GM23338 (cell line): ENCODE measurements at regions not wholly inside any gene's neighbourhood (a gene's known extent, or its start where the extent isn't known, plus 50 kb on each side); places are given as distances from the start of the nearest gene placed in this dataset.

Experiments used
- ATAC-seq: fragments of 200-7000 bp; cut with Tn5 transposase; 3 replicates; pipeline ENCODE4 v1.9.1; 2020
- DNase-seq: peaks from one replicate; pipeline ENCODE4 v3.0.0-alpha.2; 2015; ENCODE audit warnings: low spot score
- H2AFZ ChIP-seq: fragments of 200-600 bp; sonication (generic); 2 replicates; pipeline ENCODE4 v1.8.0; 2016; ENCODE audit warnings: antibody characterized with exemption, mild to moderate bottlenecking, moderate library complexity
- H3F3A ChIP-seq: fragments of 200-600 bp; sonication (generic); replicated peaks from 2 replicates; pipeline ENCODE4 v1.8.0; 2017; ENCODE audit warnings: antibody characterized with exemption, mixed run types, low read depth
- H3K27ac ChIP-seq: fragments of 200-600 bp; sonication (generic); 2 replicates; pipeline ENCODE4 v1.6.1; 2016; ENCODE audit warnings: low read depth
- H3K27me3 ChIP-seq: fragments of 200-600 bp; sonication (generic); 2 replicates; pipeline ENCODE4 v1.8.0; 2016; ENCODE audit warnings: mild to moderate bottlenecking, mixed run types, moderate library complexity; ENCODE audit not compliant: insufficient read depth
- H3K36me3 ChIP-seq: fragments of 200-600 bp; sonication (generic); 2 replicates; pipeline ENCODE4 v1.8.0; 2016; ENCODE audit warnings: mild to moderate bottlenecking; ENCODE audit not compliant: insufficient read depth
- H3K4me1 ChIP-seq: fragments of 200-600 bp; sonication (generic); 2 replicates; pipeline ENCODE4 v1.8.0; 2016; ENCODE audit warnings: mild to moderate bottlenecking, moderate library complexity; ENCODE audit not compliant: insufficient read depth
- H3K4me2 ChIP-seq: fragments of 200-600 bp; sonication (generic); 2 replicates; pipeline ENCODE4 v1.7.1; 2017; ENCODE audit warnings: mixed run types
- H3K4me3 ChIP-seq: fragments of 200-600 bp; sonication (generic); 2 replicates; pipeline ENCODE4 v1.6.1; 2016; ENCODE audit warnings: mixed run types
- H3K79me2 ChIP-seq: fragments of 200-600 bp; sonication (generic); replicated peaks from 2 replicates; pipeline ENCODE4 v1.8.0; 2017; ENCODE audit warnings: mild to moderate bottlenecking; ENCODE audit not compliant: insufficient read depth
- H3K9me2 ChIP-seq: fragments of 200-600 bp; sonication (generic); 2 replicates; pipeline ENCODE4 v1.8.0; 2017; ENCODE audit not compliant: insufficient read depth
- H4K20me1 ChIP-seq: fragments of 200-600 bp; sonication (generic); replicated peaks from 2 replicates; pipeline ENCODE4 v1.8.0; 2017; ENCODE audit warnings: mild to moderate bottlenecking; ENCODE audit not compliant: insufficient read depth
- H3K27ac Mint-ChIP-seq: 2 replicates; pipeline ENCODE4 v1.8.0; 2020; ENCODE audit warnings: inconsistent platforms, mild to moderate bottlenecking, moderate library complexity, mixed read lengths
- H3K27me3 Mint-ChIP-seq: 3 replicates; pipeline ENCODE4 v1.8.0; 2022; ENCODE audit warnings: low read depth, mild to moderate bottlenecking, moderate library complexity, mixed read lengths, inconsistent platforms; ENCODE audit not compliant: insufficient read depth, poor library complexity
- H3K36me3 Mint-ChIP-seq: 3 replicates; pipeline ENCODE4 v1.8.0; 2021; ENCODE audit warnings: low read depth, mild to moderate bottlenecking, inconsistent platforms, moderate library complexity, mixed read lengths
- H3K4me1 Mint-ChIP-seq: 3 replicates; pipeline ENCODE4 v1.8.0; 2020; ENCODE audit warnings: mild to moderate bottlenecking, inconsistent platforms, mixed read lengths
- H3K4me3 Mint-ChIP-seq: 3 replicates; pipeline ENCODE4 v1.8.0; 2021; ENCODE audit warnings: moderate library complexity, mild to moderate bottlenecking, inconsistent platforms, mixed read lengths
- H3K9me3 Mint-ChIP-seq: 3 replicates; pipeline ENCODE4 v1.8.0; 2020; ENCODE audit warnings: moderate library complexity, mild to moderate bottlenecking, inconsistent platforms, mixed read lengths
- CREB1 ChIP-seq: fragments of 250-450 bp; sonication (Bioruptor Pico); IDR thresholded peaks from 2 replicates; pipeline ENCODE4 v1.5.0; 2020; ENCODE audit warnings: low read depth, mild to moderate bottlenecking, moderate library complexity
- EZH2 ChIP-seq: fragments of 200-600 bp; sonication (generic); IDR thresholded peaks from one replicate; pipeline ENCODE4 v1.8.0; 2017; ENCODE audit warnings: antibody characterized with exemption, mild to moderate bottlenecking, low read depth; ENCODE audit not compliant: unreplicated experiment
- EZH2phosphoT487 ChIP-seq: fragments of 200-600 bp; sonication (generic); IDR thresholded peaks from one replicate; pipeline ENCODE4 v1.8.1; 2018; ENCODE audit warnings: antibody characterized with exemption; ENCODE audit not compliant: unreplicated experiment
- JUNB ChIP-seq: IDR thresholded peaks from one replicate; pipeline ENCODE4 v1.6.1; 2016; ENCODE audit warnings: antibody characterized with exemption; ENCODE audit not compliant: unreplicated experiment
- NANOG ChIP-seq: IDR thresholded peaks from 2 replicates; pipeline ENCODE4 v1.6.1; 2016; ENCODE audit warnings: antibody characterized with exemption, borderline replicate concordance
- POLR2AphosphoS5 ChIP-seq: IDR thresholded peaks from 2 replicates; pipeline ENCODE4 v1.6.1; 2016; ENCODE audit warnings: antibody characterized with exemption, low read depth
- REST ChIP-seq: IDR thresholded peaks from one replicate; pipeline ENCODE4 v1.6.1; 2018; ENCODE audit warnings: antibody characterized with exemption; ENCODE audit not compliant: unreplicated experiment
- STAT1 ChIP-seq: IDR thresholded peaks from one replicate; pipeline ENCODE4 v1.6.1; 2016; ENCODE audit warnings: antibody characterized with exemption; ENCODE audit not compliant: unreplicated experiment
- ZNF114 ChIP-seq: fragments of 250-450 bp; sonication (Bioruptor Pico); IDR thresholded peaks from 2 replicates; pipeline ENCODE4 v1.5.0; 2020; ENCODE audit warnings: mild to moderate bottlenecking, moderate library complexity
- ZNF331 ChIP-seq: fragments of 250-450 bp; sonication (Bioruptor Pico); IDR thresholded peaks from 2 replicates; pipeline ENCODE4 v1.5.0; 2020; ENCODE audit warnings: low read depth, mild to moderate bottlenecking, moderate library complexity
- TF ChIP-seq, protein P1 (sequence below): IDR thresholded peaks from 2 replicates; pipeline ENCODE4 v1.6.1; 2016; ENCODE audit warnings: antibody characterized with exemption
- TF ChIP-seq, protein P2 (sequence below): fragments of 250-450 bp; sonication (Bioruptor Pico); IDR thresholded peaks from 2 replicates; pipeline ENCODE4 v1.5.0; 2020; ENCODE audit warnings: mild to moderate bottlenecking, moderate library complexity

GRCh38 chr4:123976285-123976684 lies 579.7 kb downstream of the SPRY1 start:
- H3K4me3 ChIP-seq = no peak overlapping the region
- Mint-ChIP-seq H3K9me3 (peaks cover 59% of the 10 kb centered on the region), H3K4me1 (peaks cover 33% of the 10 kb centered on the region), H3K4me3 (peak overlapping the region; percentile 5; the same call in 1 of the 3 replicates), H3K27me3 (peaks cover 4% of the 10 kb centered on the region), H3K36me3 (peaks cover 60% of the 10 kb centered on the region), H3K27ac (peak overlapping the region; percentile 93)
- no peaks in the 10 kb centered on the region for H3K27me3 ChIP-seq
- peaks cover 27% of the 10 kb centered on the region for H3K36me3 ChIP-seq
- H3K4me1 ChIP-seq = peaks cover 38% of the 10 kb centered on the region
- no peak overlapping the region for H2AFZ ChIP-seq
- H3K79me2 ChIP-seq = no peaks in the 10 kb centered on the region
- no peaks in the 10 kb centered on the region for H3K9me2 ChIP-seq
- TF ChIP-seq ZNF114 (CRISPR knock-in tag) = no peak
- TF ChIP-seq ZNF331 (CRISPR knock-in tag) = no peak
- no peak for TF ChIP-seq EZH2phosphoT487
- no peak for TF ChIP-seq REST
- peak; percentile 47 for TF ChIP-seq NANOG
- peak overlapping the region; percentile 20 for H3K4me2 ChIP-seq
- H3F3A ChIP-seq = no peaks in the 10 kb centered on the region
- peak overlapping the region; percentile 56 for H3K27ac ChIP-seq
- H4K20me1 ChIP-seq = no peaks in the 10 kb centered on the region
- peak; percentile 32 for DNase-seq
- peak; percentile 59 for ATAC-seq

- Mint-ChIP-seq H3K27me3 (peaks cover 4% of the 10 kb centered on the region), H3K4me3 (no peak overlapping the region), H3K36me3 (peaks cover 56% of the 10 kb centered on the region), H3K27ac (no peak overlapping the region; the same call in 1 of the 2 replicates), H3K9me3 (peaks cover 55% of the 10 kb centered on the region), H3K4me1 (peaks cover 33% of the 10 kb centered on the region)
- no peak for ATAC-seq
- Histone ChIP-seq H3K27ac (peak overlapping the region; percentile 56), H3K79me2 (no peaks in the 10 kb centered on the region), H3K9me2 (no peaks in the 10 kb centered on the region), H3K4me1 (peaks cover 38% of the 10 kb centered on the region), H3K27me3 (no peaks in the 10 kb centered on the region), H4K20me1 (no peaks in the 10 kb centered on the region), H3F3A (no peaks in the 10 kb centered on the region), H3K4me2 (peak overlapping the region; percentile 20; the same call in 1 of the 2 replicates), H3K36me3 (peaks cover 27% of the 10 kb centered on the region), H3K4me3 (no peak overlapping the region), H2AFZ (no peak overlapping the region)
- TF ChIP-seq CREB1 (CRISPR knock-in tag) = no peak
- TF ChIP-seq NANOG = no peak
- TF ChIP-seq EZH2phosphoT487 = no peak
- TF ChIP-seq, protein P1, sequence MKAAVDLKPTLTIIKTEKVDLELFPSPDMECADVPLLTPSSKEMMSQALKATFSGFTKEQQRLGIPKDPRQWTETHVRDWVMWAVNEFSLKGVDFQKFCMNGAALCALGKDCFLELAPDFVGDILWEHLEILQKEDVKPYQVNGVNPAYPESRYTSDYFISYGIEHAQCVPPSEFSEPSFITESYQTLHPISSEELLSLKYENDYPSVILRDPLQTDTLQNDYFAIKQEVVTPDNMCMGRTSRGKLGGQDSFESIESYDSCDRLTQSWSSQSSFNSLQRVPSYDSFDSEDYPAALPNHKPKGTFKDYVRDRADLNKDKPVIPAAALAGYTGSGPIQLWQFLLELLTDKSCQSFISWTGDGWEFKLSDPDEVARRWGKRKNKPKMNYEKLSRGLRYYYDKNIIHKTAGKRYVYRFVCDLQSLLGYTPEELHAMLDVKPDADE = no peak
- TF ChIP-seq STAT1 = no peak
- no peak for TF ChIP-seq EZH2
- TF ChIP-seq ZNF331 (CRISPR knock-in tag) = no peak
- TF ChIP-seq POLR2AphosphoS5 = no peak
- no peak for TF ChIP-seq ZNF114 (CRISPR knock-in tag)
- TF ChIP-seq JUNB = no peak
- TF ChIP-seq, protein P2, sequence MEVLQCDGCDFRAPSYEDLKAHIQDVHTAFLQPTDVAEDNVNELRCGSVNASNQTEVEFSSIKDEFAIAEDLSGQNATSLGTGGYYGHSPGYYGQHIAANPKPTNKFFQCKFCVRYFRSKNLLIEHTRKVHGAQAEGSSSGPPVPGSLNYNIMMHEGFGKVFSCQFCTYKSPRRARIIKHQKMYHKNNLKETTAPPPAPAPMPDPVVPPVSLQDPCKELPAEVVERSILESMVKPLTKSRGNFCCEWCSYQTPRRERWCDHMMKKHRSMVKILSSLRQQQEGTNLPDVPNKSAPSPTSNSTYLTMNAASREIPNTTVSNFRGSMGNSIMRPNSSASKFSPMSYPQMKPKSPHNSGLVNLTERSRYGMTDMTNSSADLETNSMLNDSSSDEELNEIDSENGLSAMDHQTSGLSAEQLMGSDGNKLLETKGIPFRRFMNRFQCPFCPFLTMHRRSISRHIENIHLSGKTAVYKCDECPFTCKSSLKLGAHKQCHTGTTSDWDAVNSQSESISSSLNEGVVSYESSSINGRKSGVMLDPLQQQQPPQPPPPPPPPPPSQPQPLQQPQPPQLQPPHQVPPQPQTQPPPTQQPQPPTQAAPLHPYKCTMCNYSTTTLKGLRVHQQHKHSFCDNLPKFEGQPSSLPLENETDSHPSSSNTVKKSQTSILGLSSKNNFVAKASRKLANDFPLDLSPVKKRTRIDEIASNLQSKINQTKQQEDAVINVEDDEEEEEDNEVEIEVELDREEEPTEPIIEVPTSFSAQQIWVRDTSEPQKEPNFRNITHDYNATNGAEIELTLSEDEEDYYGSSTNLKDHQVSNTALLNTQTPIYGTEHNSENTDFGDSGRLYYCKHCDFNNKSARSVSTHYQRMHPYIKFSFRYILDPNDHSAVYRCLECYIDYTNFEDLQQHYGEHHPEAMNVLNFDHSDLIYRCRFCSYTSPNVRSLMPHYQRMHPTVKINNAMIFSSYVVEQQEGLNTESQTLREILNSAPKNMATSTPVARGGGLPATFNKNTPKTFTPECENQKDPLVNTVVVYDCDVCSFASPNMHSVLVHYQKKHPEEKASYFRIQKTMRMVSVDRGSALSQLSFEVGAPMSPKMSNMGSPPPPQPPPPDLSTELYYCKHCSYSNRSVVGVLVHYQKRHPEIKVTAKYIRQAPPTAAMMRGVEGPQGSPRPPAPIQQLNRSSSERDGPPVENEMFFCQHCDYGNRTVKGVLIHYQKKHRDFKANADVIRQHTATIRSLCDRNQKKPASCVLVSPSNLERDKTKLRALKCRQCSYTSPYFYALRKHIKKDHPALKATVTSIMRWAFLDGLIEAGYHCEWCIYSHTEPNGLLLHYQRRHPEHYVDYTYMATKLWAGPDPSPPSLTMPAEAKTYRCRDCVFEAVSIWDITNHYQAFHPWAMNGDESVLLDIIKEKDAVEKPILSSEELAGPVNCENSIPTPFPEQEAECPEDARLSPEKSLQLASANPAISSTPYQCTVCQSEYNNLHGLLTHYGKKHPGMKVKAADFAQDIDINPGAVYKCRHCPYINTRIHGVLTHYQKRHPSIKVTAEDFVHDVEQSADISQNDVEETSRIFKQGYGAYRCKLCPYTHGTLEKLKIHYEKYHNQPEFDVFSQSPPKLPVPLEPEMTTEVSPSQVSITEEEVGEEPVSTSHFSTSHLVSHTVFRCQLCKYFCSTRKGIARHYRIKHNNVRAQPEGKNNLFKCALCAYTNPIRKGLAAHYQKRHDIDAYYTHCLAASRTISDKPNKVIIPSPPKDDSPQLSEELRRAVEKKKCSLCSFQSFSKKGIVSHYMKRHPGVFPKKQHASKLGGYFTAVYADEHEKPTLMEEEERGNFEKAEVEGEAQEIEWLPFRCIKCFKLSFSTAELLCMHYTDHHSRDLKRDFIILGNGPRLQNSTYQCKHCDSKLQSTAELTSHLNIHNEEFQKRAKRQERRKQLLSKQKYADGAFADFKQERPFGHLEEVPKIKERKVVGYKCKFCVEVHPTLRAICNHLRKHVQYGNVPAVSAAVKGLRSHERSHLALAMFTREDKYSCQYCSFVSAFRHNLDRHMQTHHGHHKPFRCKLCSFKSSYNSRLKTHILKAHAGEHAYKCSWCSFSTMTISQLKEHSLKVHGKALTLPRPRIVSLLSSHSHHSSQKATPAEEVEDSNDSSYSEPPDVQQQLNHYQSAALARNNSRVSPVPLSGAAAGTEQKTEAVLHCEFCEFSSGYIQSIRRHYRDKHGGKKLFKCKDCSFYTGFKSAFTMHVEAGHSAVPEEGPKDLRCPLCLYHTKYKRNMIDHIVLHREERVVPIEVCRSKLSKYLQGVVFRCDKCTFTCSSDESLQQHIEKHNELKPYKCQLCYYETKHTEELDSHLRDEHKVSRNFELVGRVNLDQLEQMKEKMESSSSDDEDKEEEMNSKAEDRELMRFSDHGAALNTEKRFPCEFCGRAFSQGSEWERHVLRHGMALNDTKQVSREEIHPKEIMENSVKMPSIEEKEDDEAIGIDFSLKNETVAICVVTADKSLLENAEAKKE = no peak
- no peak for DNase-seq
These were observed 580.2 kb downstream of the SPRY1 start for GRCh38 chr4:123976819-123977218.
